Chondrocyte (in vitro differentiated cells): ENCODE measurements at regions not wholly inside any gene's neighbourhood (a gene's known extent, or its start where the extent isn't known, plus 50 kb on each side); places are given as distances from the start of the nearest gene placed in this dataset.

Experiments used
- DNase-seq: peaks from one replicate; pipeline ENCODE4 v3.0.0; 2021; ENCODE audit warnings: mixed read lengths, low spot score
- H3K27ac Mint-ChIP-seq: one replicate; pipeline ENCODE4 v1.8.0; 2021; ENCODE audit warnings: mild to moderate bottlenecking, moderate library complexity, mixed read lengths; ENCODE audit not compliant: unreplicated experiment
- H3K27me3 Mint-ChIP-seq: 2 replicates; pipeline ENCODE4 v1.8.0; 2021; ENCODE audit warnings: low read depth, mixed read lengths
- H3K36me3 Mint-ChIP-seq: 2 replicates; pipeline ENCODE4 v1.8.0; 2021; ENCODE audit warnings: low read depth, mixed read lengths
- H3K4me1 Mint-ChIP-seq: 2 replicates; pipeline ENCODE4 v1.8.0; 2021; ENCODE audit warnings: low read depth, mild to moderate bottlenecking, mixed read lengths
- H3K4me3 Mint-ChIP-seq: one replicate; pipeline ENCODE4 v1.8.0; 2021; ENCODE audit warnings: mild to moderate bottlenecking, moderate library complexity, mixed read lengths; ENCODE audit not compliant: unreplicated experiment
- H3K9me3 Mint-ChIP-seq: 2 replicates; pipeline ENCODE4 v1.8.0; 2021; ENCODE audit warnings: low read depth, mixed read lengths
- CTCF ChIP-seq: fragments of 200-600 bp; sonication (generic); IDR thresholded peaks from 2 replicates; pipeline ENCODE4 v1.5.0; 2021; ENCODE audit warnings: antibody characterized with exemption, mild to moderate bottlenecking, moderate library complexity

GRCh38 chr13:33616130-33616529 is 201.8 kb upstream of the RFC3 start:
- H3K27me3 Mint-ChIP-seq = no peaks in the 10 kb centered on the region
- H3K36me3 Mint-ChIP-seq = no peaks in the 10 kb centered on the region
- no peak overlapping the region for H3K27ac Mint-ChIP-seq
- H3K9me3 Mint-ChIP-seq = no peaks in the 10 kb centered on the region
- no peak for TF ChIP-seq CTCF
- H3K4me3 Mint-ChIP-seq = no peak overlapping the region
- no peak for DNase-seq
- H3K4me1 Mint-ChIP-seq = peaks cover 8% of the 10 kb centered on the region

- Mint-ChIP-seq H3K27me3 (no peaks in the 10 kb centered on the region), H3K9me3 (no peaks in the 10 kb centered on the region), H3K4me1 (no peaks in the 10 kb centered on the region), H3K27ac (no peak overlapping the region), H3K4me3 (no peak overlapping the region), H3K36me3 (no peaks in the 10 kb centered on the region)
- DNase-seq = no peak
- TF ChIP-seq CTCF = no peak
These were observed 200.9 kb upstream of the RFC3 start for GRCh38 chr13:33617055-33617454.

- TF ChIP-seq CTCF = no peak
- no peaks in the 10 kb centered on the region for H3K9me3 Mint-ChIP-seq
- no peak for DNase-seq
These were observed 193.7 kb upstream of the RFC3 start for GRCh38 chr13:33624253-33624652.

GRCh38 chr13:33624740-33625139 is 193.2 kb upstream of the RFC3 start:
- Mint-ChIP-seq H3K27ac (no peak overlapping the region), H3K4me1 (no peaks in the 10 kb centered on the region), H3K27me3 (no peaks in the 10 kb centered on the region), H3K36me3 (no peaks in the 10 kb centered on the region), H3K4me3 (no peak overlapping the region), H3K9me3 (no peaks in the 10 kb centered on the region)
- TF ChIP-seq CTCF = no peak
- DNase-seq = no peak

More at GRCh38 chr13:33624253-33624652, 193.7 kb upstream of the RFC3 start:
- no peaks in the 10 kb centered on the region for H3K27me3 Mint-ChIP-seq
- H3K36me3 Mint-ChIP-seq = no peaks in the 10 kb centered on the region
- H3K4me3 Mint-ChIP-seq = no peak overlapping the region
- H3K27ac Mint-ChIP-seq = no peak overlapping the region
- no peaks in the 10 kb centered on the region for H3K4me1 Mint-ChIP-seq

- no peaks in the 10 kb centered on the region for H3K4me1 Mint-ChIP-seq
- DNase-seq = no peak
- H3K27me3 Mint-ChIP-seq = no peaks in the 10 kb centered on the region
These were observed 191.5 kb upstream of the RFC3 start for GRCh38 chr13:33626407-33626806.

More at GRCh38 chr13:33626407-33626806, 191.5 kb upstream of the RFC3 start:
- no peak overlapping the region for H3K27ac Mint-ChIP-seq
- no peak overlapping the region for H3K4me3 Mint-ChIP-seq
- no peaks in the 10 kb centered on the region for H3K9me3 Mint-ChIP-seq
- TF ChIP-seq CTCF = no peak
- no peaks in the 10 kb centered on the region for H3K36me3 Mint-ChIP-seq
